Naive thymus-derived CD8-positive, alpha-beta T cell (primary cell): ENCODE measurements at regions not wholly inside any gene's neighbourhood (a gene's known extent, or its start where the extent isn't known, plus 50 kb on each side); places are given as distances from the start of the nearest gene placed in this dataset.

Experiments
- ATAC-seq, 2 donors: fragments of 150-1000 bp; cut with Tn5 transposase in 1 of 2; sonication (Bioruptor Pico), chemical (Tn5 transposase) in 1 of 2; 1 replicate in 1 of 2; 2 replicates in 1 of 2; pipeline ENCODE4 v1.10.0; 2021; ENCODE audit warnings: mild to moderate bottlenecking in 2 of 2, moderate library complexity in 2 of 2
- POLR2A ChIA-PET: fragments of 350-600 bp; sonication (Branson Sonifier 250); formaldehyde crosslinking; loops from one replicate; lab custom pipeline; 2021; ENCODE audit warnings: antibody characterized with exemption; lab: Charles Lee
- DNase-seq, 10 donors: peaks; one replicate each; pipeline versions ENCODE4 v3.0.0 to v3.0.0-alpha.2; 2020 to 2022
- H3K27ac Mint-ChIP-seq, 10 donors: one replicate each; pipeline ENCODE4 v1.8.0; 2020 to 2022; ENCODE audit warnings: mild to moderate bottlenecking in 10 of 10, mixed read lengths in 10 of 10, moderate library complexity in 4 of 10, inconsistent platforms in 1 of 10
- H3K27me3 Mint-ChIP-seq, 5 donors: one replicate each; pipeline ENCODE4 v1.8.0; 2021 to 2022; ENCODE audit warnings: mixed read lengths in 5 of 5
- H3K36me3 Mint-ChIP-seq, 3 donors: one replicate each; pipeline ENCODE4 v1.8.0; 2020 to 2022; ENCODE audit warnings: mixed read lengths in 3 of 3, mild to moderate bottlenecking in 2 of 3, inconsistent platforms in 1 of 3
- H3K4me1 Mint-ChIP-seq, 4 donors: one replicate each; pipeline ENCODE4 v1.8.0; 2021 to 2022; ENCODE audit warnings: mixed read lengths in 4 of 4
- H3K4me3 Mint-ChIP-seq, 10 donors: one replicate each; pipeline ENCODE4 v1.8.0; 2020 to 2022; ENCODE audit warnings: mild to moderate bottlenecking in 10 of 10, mixed read lengths in 10 of 10, moderate library complexity in 6 of 10, inconsistent platforms in 1 of 10
- H3K9me3 Mint-ChIP-seq, 9 donors: one replicate each; pipeline ENCODE4 v1.8.0; 2020 to 2022; ENCODE audit warnings: mixed read lengths in 9 of 9, mild to moderate bottlenecking in 3 of 9, inconsistent platforms in 1 of 9, moderate library complexity in 1 of 9

GRCh38 chr5:110048491-110048890 lies 358.8 kb downstream of the MAN2A1 start:
- Mint-ChIP-seq H3K27ac (no peak overlapping the region), H3K4me1 (peaks cover 12 to 24% (median 17%) of the 10 kb centered on the region in 4 donors), H3K9me3 (peaks cover 6 to 26% (median 13%) of the 10 kb centered on the region in 9 donors), H3K27me3 (no peaks in the 10 kb centered on the region), H3K4me3 (no peak overlapping the region), H3K36me3 (peaks cover 0 to 17% (median 7%) of the 10 kb centered on the region in 3 donors)
- no peak for ATAC-seq
- no peak for DNase-seq
- POLR2A ChIA-PET, result no interaction called here

- H3K9me3 Mint-ChIP-seq, result peaks cover 2 to 13% (median 6%) of the 10 kb centered on the region in 9 donors
Measured at GRCh38 chr5:110049816-110050215, 360.1 kb downstream of the MAN2A1 start.

GRCh38 chr5:110050640-110051345 lies 361.1 kb downstream of the MAN2A1 start:
- Mint-ChIP-seq H3K27me3 (no peaks in the 10 kb centered on the region), H3K4me3 (no peak overlapping the region), H3K36me3 (no peaks in the 10 kb centered on the region), H3K4me1 (peaks cover 15 to 43% (median 39%) of the 10 kb centered on the region in 4 donors), H3K27ac (peak overlapping the region in 3 of 10 donors; percentile 17 to 31 (median 21)), H3K9me3 (peaks cover 0 to 3% (median 0%) of the 10 kb centered on the region in 9 donors)
- DNase-seq (no peak), ATAC-seq (no peak)
- POLR2A ChIA-PET, result no interaction called here

More at GRCh38 chr5:110049816-110050215, 360.1 kb downstream of the MAN2A1 start:
- no peak for DNase-seq
- peaks cover 0 to 4% (median 0%) of the 10 kb centered on the region in 3 donors for H3K36me3 Mint-ChIP-seq
- no peak for ATAC-seq
- peak overlapping the region in 8 of 10 donors; percentile 5 to 83 (median 22) for H3K27ac Mint-ChIP-seq
- peak overlapping the region in 2 of 10 donors; percentile 16 to 41 for H3K4me3 Mint-ChIP-seq
- no peaks in the 10 kb centered on the region for H3K27me3 Mint-ChIP-seq
- H3K4me1 Mint-ChIP-seq, result peaks cover 13 to 33% (median 30%) of the 10 kb centered on the region in 4 donors
- POLR2A ChIA-PET, result no interaction called here

GRCh38 chr5:110053205-110053604 lies 363.5 kb downstream of the MAN2A1 start:
- POLR2A ChIA-PET, result interaction anchor here (1.1 to 3.5 kb wide), 3 partner anchors 131 to 362 kb away, joined by 3 to 23 read pairs (median 16); partner anchors contain the start of gene MAN2A1
- Mint-ChIP-seq H3K4me3 (peak overlapping the region in 2 of 10 donors; percentile 53 to 66), H3K27me3 (no peaks in the 10 kb centered on the region)

GRCh38 chr5:110053824-110054223 lies 364.1 kb downstream of the MAN2A1 start:
- POLR2A ChIA-PET, result interaction anchor here (0.6 to 3.5 kb wide), 6 partner anchors 132 to 644 kb away, joined by 3 to 23 read pairs (median 4); partner anchors contain the start of genes MAN2A1 and PJA2
- ATAC-seq, result peak; percentile 60 to 63
- no peaks in the 10 kb centered on the region for H3K36me3 Mint-ChIP-seq
- peaks cover 12 to 52% (median 43%) of the 10 kb centered on the region in 4 donors for H3K4me1 Mint-ChIP-seq
- no peaks in the 10 kb centered on the region for H3K27me3 Mint-ChIP-seq
- no peaks in the 10 kb centered on the region for H3K9me3 Mint-ChIP-seq
- peak overlapping the region in 9 of 10 donors; percentile 35 to 82 (median 53) for H3K4me3 Mint-ChIP-seq
- peak overlapping the region; percentile 62 to 92 (median 86) for H3K27ac Mint-ChIP-seq
- DNase-seq, result no peak

More at GRCh38 chr5:110053205-110053604, 363.5 kb downstream of the MAN2A1 start:
- Mint-ChIP-seq H3K4me1 (peaks cover 16 to 54% (median 45%) of the 10 kb centered on the region in 4 donors), H3K9me3 (no peaks in the 10 kb centered on the region), H3K27ac (peak overlapping the region in 6 of 10 donors; percentile 57 to 91 (median 85)), H3K36me3 (no peaks in the 10 kb centered on the region)
- DNase-seq (no peak), ATAC-seq (no peak)

- Mint-ChIP-seq H3K4me3 (peak overlapping the region; percentile 20 to 82 (median 52)), H3K36me3 (no peaks in the 10 kb centered on the region), H3K4me1 (peaks cover 11 to 48% (median 43%) of the 10 kb centered on the region in 4 donors), H3K27me3 (no peaks in the 10 kb centered on the region), H3K27ac (peak overlapping the region; percentile 62 to 92 (median 86)), H3K9me3 (no peaks in the 10 kb centered on the region)
- DNase-seq (peak; percentile 39 to 93 (median 83)), ATAC-seq (peak; percentile 93 to 96)
- POLR2A ChIA-PET, result interaction anchor here (0.6 to 3.5 kb wide), 5 partner anchors 132 to 644 kb away, joined by 4 to 23 read pairs (median 4); partner anchors contain the start of genes MAN2A1 and PJA2
Measured at GRCh38 chr5:110054240-110054639, 364.5 kb downstream of the MAN2A1 start.

GRCh38 chr5:110055302-110055701 lies 365.6 kb downstream of the MAN2A1 start:
- POLR2A ChIA-PET, result interaction anchor here (3.1 to 3.5 kb wide), 2 partner anchors 133 to 365 kb away, joined by 16 to 23 read pairs; partner anchors contain the start of gene MAN2A1
- ATAC-seq (no peak), DNase-seq (no peak)
- no peaks in the 10 kb centered on the region for H3K9me3 Mint-ChIP-seq
- no peaks in the 10 kb centered on the region for H3K36me3 Mint-ChIP-seq
- peak overlapping the region in 1 of 10 donors; percentile 63 for H3K27ac Mint-ChIP-seq
- peaks cover 6 to 39% (median 36%) of the 10 kb centered on the region in 4 donors for H3K4me1 Mint-ChIP-seq
- H3K4me3 Mint-ChIP-seq, result no peak overlapping the region
- H3K27me3 Mint-ChIP-seq, result no peaks in the 10 kb centered on the region

GRCh38 chr5:110056580-110057114 lies 366.9 kb downstream of the MAN2A1 start:
- Mint-ChIP-seq H3K4me3 (no peak overlapping the region), H3K27ac (peak overlapping the region in 1 of 10 donors; percentile 21), H3K36me3 (peaks cover 0 to 2% (median 0%) of the 10 kb centered on the region in 3 donors), H3K9me3 (no peaks in the 10 kb centered on the region), H3K27me3 (peaks cover 0 to 11% (median 0%) of the 10 kb centered on the region in 5 donors), H3K4me1 (peaks cover 6 to 39% (median 35%) of the 10 kb centered on the region in 4 donors)
- POLR2A ChIA-PET, result no interaction called here
- DNase-seq (no peak), ATAC-seq (no peak)

GRCh38 chr5:110058175-110058574 lies 368.4 kb downstream of the MAN2A1 start:
- POLR2A ChIA-PET, result no interaction called here

GRCh38 chr5:110062246-110062645 lies 372.5 kb downstream of the MAN2A1 start:
- H3K4me3 Mint-ChIP-seq, result no peak overlapping the region
- peaks cover 0 to 2% (median 0%) of the 10 kb centered on the region in 3 donors for H3K36me3 Mint-ChIP-seq
- ATAC-seq (no peak), DNase-seq (no peak)
- H3K27me3 Mint-ChIP-seq, result peaks cover 0 to 11% (median 0%) of the 10 kb centered on the region in 5 donors
- POLR2A ChIA-PET, result no interaction called here
- H3K27ac Mint-ChIP-seq, result peak overlapping the region in 1 of 10 donors; percentile 8
- H3K9me3 Mint-ChIP-seq, result peaks cover 0 to 2% (median 0%) of the 10 kb centered on the region in 9 donors
- peaks cover 5 to 23% (median 16%) of the 10 kb centered on the region in 4 donors for H3K4me1 Mint-ChIP-seq

More at GRCh38 chr5:110058175-110058574, 368.4 kb downstream of the MAN2A1 start:
- ATAC-seq (no peak), DNase-seq (no peak)
- Mint-ChIP-seq H3K27me3 (peaks cover 0 to 11% (median 0%) of the 10 kb centered on the region in 5 donors), H3K9me3 (no peaks in the 10 kb centered on the region), H3K4me3 (no peak overlapping the region), H3K27ac (no peak overlapping the region), H3K36me3 (peaks cover 0 to 2% (median 0%) of the 10 kb centered on the region in 3 donors), H3K4me1 (peaks cover 6 to 37% (median 31%) of the 10 kb centered on the region in 4 donors)

- H3K27ac Mint-ChIP-seq, result peak overlapping the region in 3 of 10 donors; percentile 16 to 40 (median 23)
- POLR2A ChIA-PET, result no interaction called here
Measured at GRCh38 chr5:110063640-110064602, 374.2 kb downstream of the MAN2A1 start.

More at GRCh38 chr5:110063640-110064602, 374.2 kb downstream of the MAN2A1 start:
- Mint-ChIP-seq H3K27me3 (peaks cover 0 to 11% (median 0%) of the 10 kb centered on the region in 5 donors), H3K36me3 (peaks cover 0 to 9% (median 2%) of the 10 kb centered on the region in 3 donors), H3K4me1 (peaks cover 5 to 23% (median 17%) of the 10 kb centered on the region in 4 donors), H3K9me3 (peaks cover 0 to 18% (median 5%) of the 10 kb centered on the region in 9 donors), H3K4me3 (peak overlapping the region in 1 of 10 donors; percentile 13)
- DNase-seq (no peak), ATAC-seq (no peak)
